WI38 (cell line): ENCODE measurements at regions not wholly inside any gene's neighbourhood (a gene's known extent, or its start where the extent isn't known, plus 50 kb on each side); places are given as distances from the start of the nearest gene placed in this dataset.

Source experiments
- H3K4me3 ChIP-seq: 2 replicates; pipeline ENCODE4 v1.5.1; 2011; ENCODE audit warnings: low read depth, mild to moderate bottlenecking, control low read depth, low read length
- CTCF ChIP-seq: IDR thresholded peaks from 2 replicates; pipeline ENCODE4 v1.5.1; 2012; ENCODE audit warnings: low read depth, mild to moderate bottlenecking, control low read depth, low read length

GRCh38 chr16:77591347-77591746, 131.0 kb upstream of the NUDT7 start:
- no peak for TF ChIP-seq CTCF
- H3K4me3 ChIP-seq = no peak overlapping the region

- no peak for TF ChIP-seq CTCF
- H3K4me3 ChIP-seq = no peak overlapping the region
These were observed 130.3 kb upstream of the NUDT7 start for GRCh38 chr16:77592021-77592420.

GRCh38 chr16:77594057-77594456, 128.3 kb upstream of the NUDT7 start:
- TF ChIP-seq CTCF = no peak
- H3K4me3 ChIP-seq = no peak overlapping the region

- no peak overlapping the region for H3K4me3 ChIP-seq
- TF ChIP-seq CTCF = no peak
These were observed 127.3 kb upstream of the NUDT7 start for GRCh38 chr16:77594799-77595596.

GRCh38 chr16:77596261-77596660, 126.1 kb upstream of the NUDT7 start:
- no peak overlapping the region for H3K4me3 ChIP-seq
- no peak for TF ChIP-seq CTCF

- no peak overlapping the region for H3K4me3 ChIP-seq
- TF ChIP-seq CTCF = peak; percentile 83
These were observed 122.4 kb upstream of the NUDT7 start for GRCh38 chr16:77599793-77600415.

GRCh38 chr16:77600555-77600954, 121.8 kb upstream of the NUDT7 start:
- TF ChIP-seq CTCF = no peak
- H3K4me3 ChIP-seq = no peak overlapping the region
